ENCODE measurements at regions not wholly inside any gene's neighbourhood (a gene's known extent, or its start where the extent isn't known, plus 50 kb on each side); places are given as distances from the start of the nearest gene placed in this dataset.

GRCh38 chr4:54548098-54548620 is 109.6 kb upstream of the KIT start:
- TF ChIP-seq CTCF (IDR thresholded peaks at IDR 0.05; ENCODE audit: insufficient read depth, missing control alignments) = no peak
- DNase-seq (ENCODE audit: insufficient read length, low spot score) (no peak), FAIRE-seq (no peak)

- no peak for DNase-seq (ENCODE audit: insufficient read length, low spot score)
Observed at GRCh38 chr4:54548831-54549460, 108.8 kb upstream of the KIT start.

GRCh38 chr4:54550395-54551171 is 107.2 kb upstream of the KIT start:
- no peak for DNase-seq (ENCODE audit: insufficient read length, low spot score)
- no peak for FAIRE-seq
- TF ChIP-seq CTCF (IDR thresholded peaks at IDR 0.05; ENCODE audit: insufficient read depth, missing control alignments) = no peak

More at GRCh38 chr4:54548831-54549460, 108.8 kb upstream of the KIT start:
- FAIRE-seq = no peak
- no peak for TF ChIP-seq CTCF (IDR thresholded peaks at IDR 0.05; ENCODE audit: insufficient read depth, missing control alignments)

- FAIRE-seq (no peak), DNase-seq (ENCODE audit: insufficient read length, low spot score) (no peak)
- no peak for TF ChIP-seq CTCF (IDR thresholded peaks at IDR 0.05; ENCODE audit: insufficient read depth, missing control alignments)
Observed at GRCh38 chr4:54553001-54553400, 104.8 kb upstream of the KIT start.

GRCh38 chr4:54554339-54554990 is 103.3 kb upstream of the KIT start:
- no peak for FAIRE-seq

GRCh38 chr4:54556051-54556450 is 101.7 kb upstream of the KIT start:
- no peak for FAIRE-seq
- no peak for TF ChIP-seq CTCF (IDR thresholded peaks at IDR 0.05; ENCODE audit: insufficient read depth, missing control alignments)
- no peak for DNase-seq (ENCODE audit: insufficient read length, low spot score)

More at GRCh38 chr4:54554339-54554990, 103.3 kb upstream of the KIT start:
- no peak for TF ChIP-seq CTCF (IDR thresholded peaks at IDR 0.05; ENCODE audit: insufficient read depth, missing control alignments)
- DNase-seq (ENCODE audit: insufficient read length, low spot score) = no peak

All from D721Med (cell line).